ENCODE measurements at regions not wholly inside any gene's neighbourhood (a gene's known extent, or its start where the extent isn't known, plus 50 kb on each side); places are given as distances from the start of the nearest gene placed in this dataset.

DNA sequence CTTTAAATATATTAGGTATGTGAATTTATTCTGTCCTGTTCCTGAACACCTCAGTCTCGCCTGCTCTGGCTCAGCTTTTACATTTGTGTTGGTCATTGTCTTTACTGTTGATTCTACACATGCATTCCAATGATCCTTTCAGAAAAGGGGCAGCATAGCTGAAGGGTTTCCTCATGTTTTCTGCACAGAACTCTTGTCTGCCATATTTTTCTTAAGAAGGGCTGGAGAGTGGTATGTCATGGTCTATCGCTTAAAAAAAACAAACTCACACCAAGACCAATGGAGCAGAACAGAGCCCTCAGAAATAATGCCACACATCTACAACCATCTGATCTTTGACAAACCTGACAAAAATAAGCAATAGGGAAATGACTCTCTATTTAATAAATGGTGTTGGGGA, 215.8 kb upstream of the HSFY2 start:
- intact Hi-C loops (cut with micrococcal nuclease), result no loop called here
- Histone ChIP-seq H3K4me1 (ENCODE audit: control insufficient read depth in 2 of 2, insufficient read depth in 2 of 2, low read length in 2 of 2) (no peaks in the 10 kb centered on the region), H3K4me3 (ENCODE audit: control extremely low read depth in 1 of 5, extremely low read depth in 1 of 5, insufficient read depth in 1 of 5, low read depth in 2 of 5, low read length in 4 of 5) (no peak overlapping the region), H3K27me3 (replicated peaks in 1 of 4; ENCODE audit: control extremely low read depth in 1 of 4, control insufficient read depth in 3 of 4, insufficient read depth in 4 of 4, low read length in 3 of 4) (no peaks in the 10 kb centered on the region), H3K79me2 (ENCODE audit: control insufficient read depth, insufficient read depth, low read length) (no peaks in the 10 kb centered on the region), H3K9me3 (ENCODE audit: control extremely low read depth in 1 of 3, control insufficient read depth in 2 of 3, insufficient read depth in 1 of 3, low read length in 2 of 3) (no peaks in the 10 kb centered on the region), H2AFZ (ENCODE audit: insufficient read depth, low read depth, low read length, poor library complexity, severe bottlenecking) (no peak overlapping the region), H3K36me3 (replicated peaks in 1 of 2; ENCODE audit: control extremely low read depth in 1 of 2, control insufficient read depth in 1 of 2, extremely low read depth in 1 of 2, insufficient read depth in 2 of 2, low read length in 1 of 2) (no peaks in the 10 kb centered on the region), H3K27ac (ENCODE audit: low read length in 2 of 2) (no peak overlapping the region), H3K4me2 (replicated peaks; ENCODE audit: low read depth, low read length, poor library complexity, severe bottlenecking) (no peak overlapping the region), H4K20me1 (ENCODE audit: control insufficient read depth, insufficient read depth, low read length, poor library complexity, severe bottlenecking) (no peaks in the 10 kb centered on the region), H3K9ac (ENCODE audit: low read length) (no peak overlapping the region)
- no peak overlapping the region for H3K27ac Mint-ChIP-seq
- H3K4me3 Mint-ChIP-seq, result no peak overlapping the region
- no peaks in the 10 kb centered on the region for H3K27me3 Mint-ChIP-seq
- ChIA-PET POLR2A (no interaction called here), CTCF (no interaction called here)
- ATAC-seq (ENCODE audit: low read depth), result no peak
- no peaks in the 10 kb centered on the region for H3K9me3 Mint-ChIP-seq (ENCODE audit: insufficient read depth)
- H3K4me1 Mint-ChIP-seq, result peaks cover 3% of the 10 kb centered on the region
- DNase-seq, result no peak
- TF ChIP-seq, protein P1, sequence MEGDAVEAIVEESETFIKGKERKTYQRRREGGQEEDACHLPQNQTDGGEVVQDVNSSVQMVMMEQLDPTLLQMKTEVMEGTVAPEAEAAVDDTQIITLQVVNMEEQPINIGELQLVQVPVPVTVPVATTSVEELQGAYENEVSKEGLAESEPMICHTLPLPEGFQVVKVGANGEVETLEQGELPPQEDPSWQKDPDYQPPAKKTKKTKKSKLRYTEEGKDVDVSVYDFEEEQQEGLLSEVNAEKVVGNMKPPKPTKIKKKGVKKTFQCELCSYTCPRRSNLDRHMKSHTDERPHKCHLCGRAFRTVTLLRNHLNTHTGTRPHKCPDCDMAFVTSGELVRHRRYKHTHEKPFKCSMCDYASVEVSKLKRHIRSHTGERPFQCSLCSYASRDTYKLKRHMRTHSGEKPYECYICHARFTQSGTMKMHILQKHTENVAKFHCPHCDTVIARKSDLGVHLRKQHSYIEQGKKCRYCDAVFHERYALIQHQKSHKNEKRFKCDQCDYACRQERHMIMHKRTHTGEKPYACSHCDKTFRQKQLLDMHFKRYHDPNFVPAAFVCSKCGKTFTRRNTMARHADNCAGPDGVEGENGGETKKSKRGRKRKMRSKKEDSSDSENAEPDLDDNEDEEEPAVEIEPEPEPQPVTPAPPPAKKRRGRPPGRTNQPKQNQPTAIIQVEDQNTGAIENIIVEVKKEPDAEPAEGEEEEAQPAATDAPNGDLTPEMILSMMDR (IDR thresholded peaks at IDR 0.05), result no peak
- no peak for TF ChIP-seq EZH2 (IDR thresholded peaks at IDR 0.05; ENCODE audit: borderline replicate concordance, insufficient read depth, low read depth, low read length, poor library complexity, severe bottlenecking)
- no CpG with 5 or more reads among the region's 2 CpGs for WGBS (ENCODE audit: insufficient coverage)

DNA sequence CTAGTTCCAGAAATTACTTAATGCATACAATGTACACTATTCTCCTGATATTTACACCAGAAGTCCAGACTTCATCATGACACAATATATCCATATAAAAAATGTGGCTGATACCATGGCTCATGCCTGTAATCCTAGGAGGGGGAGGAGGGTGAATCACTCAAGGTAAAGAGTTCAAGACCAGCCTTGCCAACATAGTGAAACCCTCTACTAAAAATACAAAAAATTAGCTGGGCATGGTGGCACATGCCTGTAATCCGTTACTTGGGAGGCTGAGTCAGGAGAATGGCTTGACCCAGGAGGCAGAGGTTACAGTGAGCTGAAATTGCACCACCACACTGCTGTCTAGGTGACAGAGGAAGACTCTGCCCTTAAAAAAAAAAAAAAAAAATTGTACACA, 192.5 kb upstream of the HSFY2 start:
- CTCF ChIA-PET, result no interaction called here
- H3K4me1 Mint-ChIP-seq, result no peaks in the 10 kb centered on the region
- WGBS (ENCODE audit: insufficient coverage), result no CpG with 5 or more reads among the region's 1 CpG
- H4K20me1 ChIP-seq (ENCODE audit: control insufficient read depth, insufficient read depth, low read length, poor library complexity, severe bottlenecking), result no peaks in the 10 kb centered on the region
- no peak overlapping the region for H3K27ac ChIP-seq (ENCODE audit: low read length in 2 of 2)
- no peaks in the 10 kb centered on the region for H3K27me3 ChIP-seq (replicated peaks in 1 of 4; ENCODE audit: control extremely low read depth in 1 of 4, control insufficient read depth in 3 of 4, insufficient read depth in 4 of 4, low read length in 3 of 4)
- H3K9ac ChIP-seq (ENCODE audit: low read length), result no peak overlapping the region
- TF ChIP-seq, protein P1 (IDR thresholded peaks at IDR 0.05), result no peak
- no peak for TF ChIP-seq EZH2 (IDR thresholded peaks at IDR 0.05; ENCODE audit: borderline replicate concordance, insufficient read depth, low read depth, low read length, poor library complexity, severe bottlenecking)
- intact Hi-C loops (cut with micrococcal nuclease), result no loop called here
- H3K4me3 Mint-ChIP-seq, result no peak overlapping the region
- peaks cover 0 to 4% (median 3%) of the 10 kb centered on the region in 3 donors for H3K9me3 ChIP-seq (ENCODE audit: control extremely low read depth in 1 of 3, control insufficient read depth in 2 of 3, insufficient read depth in 1 of 3, low read length in 2 of 3)
- ATAC-seq (ENCODE audit: low read depth) (no peak), DNase-seq (no peak)
- no peak overlapping the region for H3K4me3 ChIP-seq (ENCODE audit: control extremely low read depth in 1 of 5, extremely low read depth in 1 of 5, insufficient read depth in 1 of 5, low read depth in 2 of 5, low read length in 4 of 5)
- no peaks in the 10 kb centered on the region for H3K79me2 ChIP-seq (ENCODE audit: control insufficient read depth, insufficient read depth, low read length)
- no peaks in the 10 kb centered on the region for H3K27me3 Mint-ChIP-seq
- no peak overlapping the region for H3K4me2 ChIP-seq (replicated peaks; ENCODE audit: low read depth, low read length, poor library complexity, severe bottlenecking)
- H2AFZ ChIP-seq (ENCODE audit: insufficient read depth, low read depth, low read length, poor library complexity, severe bottlenecking), result no peak overlapping the region
- H3K36me3 ChIP-seq (replicated peaks in 1 of 2; ENCODE audit: control extremely low read depth in 1 of 2, control insufficient read depth in 1 of 2, extremely low read depth in 1 of 2, insufficient read depth in 2 of 2, low read length in 1 of 2), result no peaks in the 10 kb centered on the region
- H3K27ac Mint-ChIP-seq, result no peak overlapping the region
- POLR2A ChIA-PET, result no interaction called here
- H3K4me1 ChIP-seq (ENCODE audit: control insufficient read depth in 2 of 2, insufficient read depth in 2 of 2, low read length in 2 of 2), result no peaks in the 10 kb centered on the region
- no peaks in the 10 kb centered on the region for H3K9me3 Mint-ChIP-seq (ENCODE audit: insufficient read depth)
